Breast epithelium (tissue), 3 donors: ENCODE measurements at regions not wholly inside any gene's neighbourhood (a gene's known extent, or its start where the extent isn't known, plus 50 kb on each side); places are given as distances from the start of the nearest gene placed in this dataset.

Experiments
- CTCF ChIP-seq, 3 donors: fragments of 450-650 bp; IDR thresholded peaks; one replicate each; pipeline ENCODE4 v1.5.1; 2016 to 2017; ENCODE audit warnings: antibody characterized with exemption in 3 of 3, mild to moderate bottlenecking in 3 of 3, moderate library complexity in 3 of 3
- POLR2AphosphoS5 ChIP-seq, 3 donors: sonication (generic); formaldehyde crosslinking; IDR thresholded peaks; one replicate each; pipeline ENCODE4 v1.6.1; 2017; ENCODE audit warnings: antibody characterized with exemption in 3 of 3

DNA sequence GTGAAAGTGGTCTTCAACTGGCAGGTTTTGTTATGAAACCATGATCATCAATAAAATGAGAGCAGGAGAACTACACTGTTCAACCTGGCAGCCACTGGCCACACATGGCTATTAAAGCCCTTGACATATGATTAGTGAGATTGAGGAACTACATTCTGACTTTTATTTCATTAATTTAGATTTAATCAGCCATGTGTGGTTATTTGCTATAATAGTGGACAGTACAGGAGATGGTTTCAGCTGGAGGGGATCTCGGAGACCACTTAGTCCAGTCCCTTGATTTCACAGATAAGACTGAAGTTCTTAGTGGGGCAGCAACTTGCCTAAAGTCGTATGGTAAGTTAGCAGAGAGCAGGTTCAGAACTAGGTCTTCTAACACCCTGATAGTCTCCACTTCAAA, 111.7 kb upstream of the BMPER start:
- TF ChIP-seq POLR2AphosphoS5 (IDR thresholded peaks at IDR 0.05) (no peak), CTCF (IDR thresholded peaks at IDR 0.05) (no peak)
